Sciatic nerve (tissue), 2 donors: ENCODE measurements at regions not wholly inside any gene's neighbourhood (a gene's known extent, or its start where the extent isn't known, plus 50 kb on each side); places are given as distances from the start of the nearest gene placed in this dataset.
"Not testable (repeated sequence)": the region's sequence is repeated elsewhere in the genome, so short reads cannot be mapped to it uniquely, and the experiment has no call there.

Experiments used
- ATAC-seq: fragments of 200-7000 bp; cut with Tn5 transposase; one replicate; pipeline ENCODE4 v1.9.1; 2020; ENCODE audit warnings: mild to moderate bottlenecking, moderate library complexity
- DNase-seq: peaks from one replicate; pipeline ENCODE4 v3.0.0-alpha.2; 2020; ENCODE audit warnings: low spot score
- intact Hi-C: fragments of 100-400 bp; cut with DNase I; formaldehyde crosslinking; loops from one replicate; pipeline ENCODE4 v1.14.2; 2022
- donor health status: DM: no; HTN: no; CAD: no.
- donor health status: DM: no; HTN: no; CAD: no.

DNA sequence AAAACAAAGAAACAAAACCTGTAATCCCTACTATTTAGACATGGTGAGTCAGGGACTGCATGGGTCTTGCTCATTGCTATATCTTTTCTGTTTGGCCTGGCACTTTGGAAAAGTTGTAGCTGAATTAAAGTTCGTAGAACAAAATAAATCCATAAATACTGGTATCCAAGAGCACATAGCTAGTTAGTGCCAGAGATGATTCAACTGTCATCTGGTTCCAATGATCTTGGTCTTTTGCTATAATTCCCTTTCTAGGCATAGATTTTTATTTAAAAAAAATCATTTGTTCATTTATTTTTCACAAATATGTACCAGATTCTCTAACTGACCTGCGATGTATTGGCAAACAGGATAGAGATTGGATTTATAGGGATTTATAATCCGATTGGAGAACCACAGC, 1436.1 kb upstream of the GOT2 start:
- intact Hi-C loops = loop anchor here (5.0 kb wide), 1 partner anchor 1708 kb away; no protein-coding TSS in a partner anchor
- ATAC-seq (no peak), DNase-seq (no peak)

DNA sequence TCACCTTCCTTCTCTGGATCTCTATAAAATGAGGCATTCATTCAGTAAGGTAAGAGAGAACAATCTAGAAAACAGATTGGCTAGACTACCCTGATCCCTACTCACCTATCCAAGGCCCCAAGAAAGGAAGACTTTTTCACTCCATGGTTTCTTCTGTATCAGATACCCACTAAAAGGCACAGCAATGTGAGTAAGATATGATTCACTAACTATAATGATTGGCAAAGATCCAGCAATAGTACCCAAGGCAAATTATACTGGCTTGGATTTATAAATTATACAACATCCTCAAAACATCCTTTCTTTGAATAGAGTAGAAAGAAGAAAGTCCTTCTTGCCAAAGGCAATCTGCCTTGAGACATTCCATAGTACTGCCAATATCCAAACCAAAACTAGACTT, 1432.0 kb upstream of the GOT2 start:
- intact Hi-C loops = no loop called here
- DNase-seq = no peak

DNA sequence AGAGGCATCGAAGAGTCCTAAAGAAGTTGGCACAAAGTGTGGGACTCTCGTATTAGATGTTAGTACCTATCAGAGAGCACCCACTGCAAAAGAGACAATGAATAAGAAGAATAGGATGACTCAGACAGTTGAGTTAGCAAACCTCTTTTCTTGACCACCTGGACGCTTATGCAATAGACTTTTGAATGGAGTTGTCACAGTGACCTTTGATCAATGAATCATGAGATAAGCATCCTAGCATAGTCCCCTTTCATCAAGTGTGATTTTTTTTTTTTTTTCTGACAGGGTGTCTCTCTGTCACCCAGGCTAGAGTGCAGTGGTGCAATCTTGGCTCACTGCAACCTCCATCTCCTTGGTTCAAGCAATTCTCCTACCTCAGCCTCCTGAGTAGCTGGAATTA, 1417.9 kb upstream of the GOT2 start:
- DNase-seq (no peak), ATAC-seq (no peak)
- intact Hi-C loops = no loop called here

More for the DNA sequence above, 1432.0 kb upstream of the GOT2 start:
- ATAC-seq = no peak

DNA sequence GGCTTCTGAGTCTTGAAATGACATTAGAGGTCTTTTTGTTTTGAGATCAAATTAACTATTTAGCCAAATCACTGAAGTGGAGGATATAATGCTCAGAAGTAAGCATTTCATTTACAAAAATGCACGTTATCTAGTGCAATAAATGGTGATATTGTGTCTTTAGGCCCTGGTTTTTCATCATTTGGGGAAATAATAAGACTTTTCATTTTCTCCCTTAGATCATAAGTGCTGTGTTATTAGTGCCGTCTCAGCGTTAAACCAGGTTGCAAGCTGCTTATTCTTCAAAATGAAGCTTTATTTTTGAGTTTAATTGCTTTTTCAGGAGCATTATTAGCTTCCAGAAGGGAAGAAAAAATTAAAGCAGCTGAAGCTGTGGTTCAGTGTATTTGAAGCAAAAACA, 1416.8 kb upstream of the GOT2 start:
- DNase-seq (no peak), ATAC-seq (no peak)
- intact Hi-C loops = no loop called here

DNA sequence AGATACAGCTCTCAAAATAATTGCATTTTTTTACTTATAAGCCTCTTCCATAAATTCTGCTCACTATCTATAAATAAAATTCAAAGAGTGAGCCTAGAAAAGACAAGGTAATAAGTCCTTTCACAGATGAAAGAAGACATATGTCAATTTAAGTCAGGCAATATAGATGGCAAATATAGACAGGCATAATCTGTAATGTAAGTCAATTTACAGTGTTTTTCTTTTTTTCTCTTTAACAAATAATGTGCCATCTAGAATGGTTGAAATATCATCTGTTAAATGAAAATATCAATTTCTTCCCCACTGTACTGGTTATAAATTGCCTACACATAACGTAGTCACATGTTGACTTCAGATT, 1409.2 kb upstream of the GOT2 start:
- no peak for ATAC-seq
- intact Hi-C loops = no loop called here
- DNase-seq = no peak

DNA sequence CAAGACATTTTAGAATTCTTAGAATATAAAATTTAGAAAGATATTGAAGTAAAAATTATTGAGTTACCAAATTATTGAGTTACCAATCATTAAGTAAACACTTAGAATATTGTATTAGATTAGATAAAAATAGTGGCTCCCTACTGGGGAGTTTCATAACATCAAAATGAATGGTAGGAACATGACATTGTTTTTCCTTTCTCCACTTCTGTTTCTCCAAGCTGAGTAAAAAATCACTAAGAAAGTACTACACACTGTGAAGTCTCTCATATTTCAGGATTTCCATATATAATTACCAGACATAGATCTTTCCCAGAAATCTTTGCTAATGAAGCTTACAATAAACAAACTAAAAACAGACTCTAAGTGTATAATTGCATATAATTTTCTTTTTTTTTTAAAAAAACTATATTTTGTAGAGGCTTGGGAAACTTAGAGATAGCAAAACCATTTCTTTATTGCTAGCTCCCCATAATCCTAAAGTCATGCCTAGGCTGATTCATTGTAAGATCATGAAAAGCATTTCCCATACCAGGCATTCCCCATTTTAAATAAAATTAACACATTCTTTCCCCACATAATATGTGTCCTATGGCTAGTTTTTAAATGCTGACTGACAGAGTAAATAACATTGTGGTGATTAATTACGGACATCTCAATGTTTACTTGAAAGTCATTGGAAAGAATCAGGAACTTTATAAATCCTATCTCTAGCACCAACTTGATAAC, 1408.7 kb upstream of the GOT2 start:
- DNase-seq = no peak
- no peak for ATAC-seq
- intact Hi-C loops = no loop called here

DNA sequence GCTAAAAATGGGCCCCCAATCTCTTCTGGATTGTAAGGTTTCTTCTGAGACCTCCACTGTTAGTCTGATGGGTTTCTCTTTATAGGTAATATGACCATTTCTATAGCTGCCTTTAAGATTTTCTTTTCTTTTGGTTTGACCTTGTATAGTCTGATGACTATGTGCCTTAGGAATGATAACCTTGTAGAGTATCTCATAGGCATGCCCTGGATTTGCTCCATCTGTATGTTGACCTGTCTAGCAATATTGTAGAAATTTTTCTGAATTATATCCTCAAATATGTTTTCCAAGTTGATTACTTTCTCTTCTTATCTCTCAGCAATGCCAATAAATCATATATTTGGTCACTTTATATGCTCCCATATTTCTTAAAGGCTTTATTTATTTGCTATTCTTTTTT, 1403.8 kb upstream of the GOT2 start:
- no peak for DNase-seq
- intact Hi-C loops = no loop called here
- ATAC-seq = no peak

DNA sequence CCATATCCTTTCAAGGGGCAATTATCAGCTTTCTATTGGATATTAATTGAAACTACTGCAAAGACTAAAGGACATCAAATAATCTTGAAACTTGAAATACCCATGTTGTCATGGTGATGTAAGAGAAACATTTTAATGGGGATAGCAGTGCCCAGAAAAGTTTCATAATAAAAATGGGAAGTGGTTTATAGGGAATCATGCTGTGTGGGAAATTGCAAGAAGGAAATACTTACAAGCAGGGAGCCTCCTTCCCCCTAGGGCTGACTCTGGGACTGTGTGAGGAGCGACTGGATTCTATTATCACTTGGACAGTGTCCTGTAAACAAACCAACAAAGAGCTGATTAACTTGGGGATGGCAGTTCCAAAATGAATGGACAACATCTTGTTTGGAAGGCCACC, 1393.1 kb upstream of the GOT2 start:
- intact Hi-C loops = no loop called here
- ATAC-seq = peak; percentile 85
- no peak for DNase-seq

DNA sequence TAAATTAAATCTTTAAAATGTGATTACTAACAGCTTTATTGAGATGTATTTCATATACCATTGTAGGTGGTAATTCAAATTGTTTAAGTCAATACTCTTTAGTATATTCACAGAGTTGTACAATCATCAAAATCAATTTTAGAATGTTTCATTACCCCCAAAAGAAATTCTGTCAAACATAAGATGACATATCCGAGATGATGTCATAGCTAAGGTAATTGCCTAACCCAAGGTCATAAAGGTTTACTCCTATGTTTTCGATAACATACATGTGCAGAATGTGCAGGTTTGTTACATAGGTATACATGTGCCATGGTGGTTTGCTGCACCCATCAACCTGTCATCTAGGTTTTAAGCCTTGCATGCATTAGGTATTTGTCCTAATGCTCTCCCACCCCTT, 1392.0 kb upstream of the GOT2 start:
- intact Hi-C loops, DNase-seq, ATAC-seq: not testable (repeated sequence)

DNA sequence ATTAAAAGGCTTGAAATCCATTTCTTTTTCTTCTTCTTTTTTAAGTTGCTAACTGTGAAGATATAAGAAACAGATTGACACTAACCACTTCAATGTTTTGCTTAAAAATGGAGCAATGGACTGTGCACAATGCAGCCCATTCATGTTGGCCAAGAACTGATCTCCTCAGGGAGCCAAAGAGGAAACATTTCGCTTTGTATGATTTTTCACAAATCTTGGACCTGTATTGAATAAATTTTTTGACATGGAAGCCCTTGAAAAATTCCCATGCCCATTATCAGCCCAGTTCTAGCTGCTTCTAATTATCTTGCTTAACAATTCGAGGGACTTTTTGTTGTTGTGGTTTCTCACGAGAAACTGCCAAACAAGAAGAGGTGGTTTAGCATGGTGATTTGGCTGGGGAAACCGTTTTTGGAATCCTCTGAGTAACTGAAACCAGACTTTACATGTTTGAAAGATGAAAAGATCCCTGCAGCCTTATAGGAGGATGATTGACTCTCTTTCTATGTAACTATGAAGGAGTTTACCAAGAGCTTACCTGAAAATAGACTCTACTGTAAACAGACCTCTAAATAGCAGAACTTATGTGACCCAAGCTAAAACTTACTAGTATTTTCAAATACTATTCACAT, 1389.4 kb upstream of the GOT2 start:
- peak; percentile 91 for ATAC-seq
- intact Hi-C loops = no loop called here
- DNase-seq = no peak

DNA sequence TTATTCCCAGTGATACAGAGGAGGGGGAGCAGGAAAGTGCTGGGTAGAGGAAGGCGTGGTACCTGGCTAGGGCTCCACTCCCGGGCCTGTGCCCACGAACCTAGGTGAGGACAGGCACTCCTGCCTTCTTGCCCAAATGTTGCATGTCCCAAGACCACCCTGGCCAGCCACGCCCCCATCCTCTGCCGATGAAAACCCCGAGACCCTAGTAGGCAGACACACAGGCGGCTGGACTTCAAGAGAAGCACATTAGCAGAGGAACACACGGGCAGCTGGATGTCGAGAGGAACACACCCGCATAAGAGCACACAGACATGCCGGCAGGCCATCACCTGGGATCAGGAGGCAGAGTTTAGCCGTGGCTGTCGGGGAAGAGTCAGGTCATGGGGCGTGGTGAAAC, 1386.5 kb upstream of the GOT2 start:
- DNase-seq (no peak), ATAC-seq (no peak)
- intact Hi-C loops = no loop called here

DNA sequence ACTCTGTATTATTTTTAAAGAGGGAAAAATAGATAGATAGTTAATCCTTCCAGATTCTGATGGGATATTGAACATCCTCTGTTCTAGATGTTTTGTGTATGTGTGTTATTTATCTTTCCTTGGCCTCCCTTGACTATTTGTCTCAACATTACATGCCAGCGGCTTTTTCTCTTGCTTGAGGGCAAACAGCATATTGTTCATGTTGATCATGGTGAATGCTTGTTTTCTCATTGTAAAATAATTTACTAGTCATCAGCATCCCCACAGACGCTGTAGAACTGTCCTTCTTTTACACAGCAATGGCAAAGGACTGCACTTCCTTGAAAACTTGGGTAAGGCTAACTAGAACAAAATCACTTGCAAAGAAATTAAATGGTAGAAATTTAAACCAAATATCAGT, 1376.4 kb upstream of the GOT2 start:
- intact Hi-C loops = no loop called here
- ATAC-seq = no peak
- no peak for DNase-seq

DNA sequence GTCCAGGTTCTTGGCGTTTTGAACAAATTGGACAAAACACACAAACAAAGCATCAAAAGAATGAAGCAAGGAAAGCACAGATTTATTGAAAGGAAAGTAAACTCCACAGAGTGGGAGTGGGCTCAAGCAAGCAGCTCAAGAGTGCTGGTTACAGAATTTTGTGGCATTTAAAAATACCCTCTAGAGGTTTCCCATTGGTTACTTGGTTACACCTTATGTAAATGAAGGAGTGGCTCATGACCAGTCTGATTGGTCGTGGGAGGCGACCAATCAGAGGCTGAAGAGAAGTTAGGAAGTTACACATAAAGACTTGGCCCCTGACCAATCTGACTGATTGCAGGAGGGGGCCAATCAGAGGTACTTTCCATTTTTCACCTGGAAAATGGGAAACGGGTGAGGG, 1373.8 kb upstream of the GOT2 start:
- intact Hi-C loops = no loop called here
- ATAC-seq (no peak), DNase-seq (no peak)

DNA sequence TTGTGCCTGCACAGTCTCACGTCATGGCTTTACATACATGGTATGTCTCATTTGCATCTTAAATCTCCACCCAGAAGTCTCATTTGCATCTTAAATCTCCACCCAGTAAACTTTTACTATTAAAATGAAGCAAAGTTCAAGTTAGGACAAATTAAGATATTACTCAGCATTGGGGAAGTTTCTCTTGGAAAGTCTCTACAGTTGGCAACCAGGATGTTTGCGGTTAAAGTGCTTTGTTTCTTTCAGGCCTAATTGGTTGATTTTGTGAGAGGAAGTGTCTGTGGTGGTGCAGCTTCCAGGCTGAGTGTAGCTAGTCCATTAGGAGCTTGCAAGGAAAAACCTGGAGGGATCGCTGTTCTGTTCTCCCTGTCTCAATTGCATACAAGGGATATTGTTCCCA, 1373.3 kb upstream of the GOT2 start:
- intact Hi-C loops = no loop called here
- ATAC-seq (peak; percentile 80), DNase-seq (no peak)

DNA sequence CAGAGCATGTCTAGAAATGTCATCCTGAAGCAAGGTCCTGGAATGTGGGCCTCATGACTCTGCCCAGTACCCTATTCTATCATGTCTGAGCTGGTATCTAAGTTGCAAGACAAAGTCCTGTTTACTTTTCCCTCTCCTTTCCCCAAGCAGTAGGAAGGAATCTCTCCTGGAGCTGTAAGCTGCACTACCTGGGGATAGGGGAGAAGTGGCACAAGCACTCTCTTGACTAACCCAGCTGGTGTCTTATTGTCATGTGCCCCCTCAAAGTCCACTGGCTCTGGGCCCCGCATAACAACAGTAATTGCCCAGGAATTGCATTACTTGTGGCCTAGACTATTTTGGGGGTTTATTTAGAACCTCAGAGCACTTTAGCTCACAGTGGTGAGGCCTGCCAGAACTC, 1366.3 kb upstream of the GOT2 start:
- intact Hi-C loops = no loop called here
- ATAC-seq (no peak), DNase-seq (no peak)

DNA sequence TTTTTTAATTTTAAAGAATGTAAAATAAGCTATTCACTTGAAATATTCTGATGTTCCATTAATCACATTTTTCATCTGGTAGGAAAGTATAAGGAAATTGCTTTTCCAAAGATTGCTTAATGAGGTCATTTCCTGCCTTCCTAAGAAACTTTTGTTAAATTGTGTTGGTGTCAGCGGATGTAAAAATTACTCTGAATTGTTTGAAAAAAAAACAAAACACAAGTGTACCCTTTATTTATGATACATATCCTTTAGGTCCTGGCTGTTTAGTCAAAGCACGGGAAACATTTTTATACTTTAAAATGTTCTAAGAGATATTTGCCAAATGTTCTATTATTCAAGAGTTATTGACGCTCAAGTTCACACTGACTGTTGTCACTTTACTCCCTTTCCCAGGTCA, 1357.4 kb upstream of the GOT2 start:
- no peak for ATAC-seq
- DNase-seq = no peak
- intact Hi-C loops = no loop called here

DNA sequence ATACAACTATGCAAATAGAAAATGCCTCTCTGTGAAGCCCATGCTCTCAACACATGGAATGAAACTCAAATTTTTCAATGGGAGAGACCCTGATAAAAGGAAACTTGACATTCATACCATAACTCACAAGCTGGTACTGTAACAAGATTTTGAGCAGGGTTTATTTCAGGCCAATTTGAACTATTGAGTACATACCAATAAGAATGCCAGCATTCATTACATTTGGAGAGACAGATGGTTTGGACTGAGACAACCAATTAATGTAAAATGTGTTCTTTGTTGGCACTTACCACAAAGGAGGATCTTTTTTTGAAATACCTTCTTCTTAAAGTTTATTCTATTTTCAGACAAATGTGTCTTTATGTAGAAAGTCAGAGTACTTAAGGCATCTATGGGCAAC, 1357.0 kb upstream of the GOT2 start:
- intact Hi-C loops = no loop called here
- DNase-seq (no peak), ATAC-seq (no peak)

DNA sequence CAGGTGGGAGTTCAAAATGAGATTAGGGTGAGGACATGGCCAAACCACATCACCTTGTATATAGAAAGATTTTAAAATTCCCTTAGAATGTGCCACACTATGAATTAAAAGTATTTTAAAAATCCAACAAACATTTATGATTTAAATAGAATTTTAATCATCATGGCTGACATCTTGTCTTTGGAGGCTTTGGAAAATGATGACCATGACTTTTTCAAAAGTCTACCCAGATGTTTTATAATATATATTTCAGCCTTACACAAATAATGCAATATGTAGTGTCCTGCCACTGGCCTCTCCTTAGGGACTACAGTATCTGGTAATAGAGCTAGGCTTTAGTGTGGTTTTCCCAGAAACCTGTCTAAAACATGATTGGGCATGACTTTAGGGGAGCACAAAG, 1353.4 kb upstream of the GOT2 start:
- DNase-seq (no peak), ATAC-seq (no peak)
- intact Hi-C loops = no loop called here

DNA sequence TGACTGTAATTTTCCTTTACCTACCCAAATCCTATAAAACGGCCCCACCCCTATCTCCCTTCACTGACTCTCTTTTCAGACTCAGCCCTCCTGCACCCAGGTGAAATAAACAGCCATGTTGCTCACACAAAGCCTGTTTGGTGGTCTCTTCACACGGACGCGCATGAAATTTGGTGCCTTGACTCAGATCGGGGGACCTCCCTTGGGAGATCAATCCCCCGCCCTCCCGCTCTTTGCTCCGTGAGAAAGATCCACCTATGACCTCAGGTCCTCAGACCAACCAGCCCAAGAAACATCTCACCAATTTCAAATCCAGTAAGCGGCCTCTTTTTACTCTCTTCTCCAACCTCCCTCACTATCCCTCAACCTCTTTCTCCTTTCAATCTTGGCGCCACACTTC, 1344.7 kb upstream of the GOT2 start:
- DNase-seq = not testable (repeated sequence)

DNA sequence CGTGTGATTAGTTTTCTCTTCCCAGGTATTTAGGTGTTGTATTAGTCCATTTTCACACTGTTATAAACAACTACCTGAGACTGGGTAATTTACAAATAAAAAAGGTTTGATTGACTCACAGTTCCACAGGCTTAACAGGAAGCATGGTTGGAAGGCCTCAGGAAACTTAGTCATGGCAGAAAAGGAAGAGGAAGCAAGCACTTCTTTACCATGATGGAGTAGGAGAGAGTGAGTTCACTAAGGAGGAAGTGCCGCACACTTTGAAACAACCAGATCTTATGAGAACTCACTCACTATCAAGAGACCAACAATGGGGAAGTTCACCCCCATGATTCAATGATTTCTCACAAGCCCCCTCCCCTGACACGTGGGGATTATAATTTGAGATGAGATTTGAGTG, 1343.7 kb upstream of the GOT2 start:
- intact Hi-C loops = no loop called here

More for the DNA sequence above, 1344.7 kb upstream of the GOT2 start:
- ATAC-seq, intact Hi-C loops: not testable (repeated sequence)

DNA sequence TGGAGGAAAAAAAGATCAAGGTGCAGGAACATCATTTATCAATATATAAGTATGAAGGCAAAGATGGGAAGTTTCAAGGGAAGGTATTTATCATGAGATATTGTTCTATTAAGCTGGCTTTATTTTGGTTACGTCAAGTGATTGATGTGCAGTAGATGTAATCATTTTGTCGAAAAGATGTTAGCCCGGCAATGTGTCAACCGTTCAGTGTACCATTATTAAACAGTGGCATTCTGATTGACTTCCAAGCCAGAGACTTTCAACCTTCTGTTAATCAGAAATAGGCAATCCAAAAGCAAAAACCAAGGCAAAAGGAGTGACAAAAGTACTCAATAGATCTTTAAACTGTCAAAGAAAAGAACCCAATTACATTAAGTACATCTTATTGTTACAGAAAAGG, 1340.3 kb upstream of the GOT2 start:
- DNase-seq (no peak), ATAC-seq (no peak)
- intact Hi-C loops = no loop called here

More for the DNA sequence above, 1343.7 kb upstream of the GOT2 start:
- DNase-seq (no peak), ATAC-seq (no peak)
